Neural cell (in vitro differentiated cells): ENCODE measurements at regions not wholly inside any gene's neighbourhood (a gene's known extent, or its start where the extent isn't known, plus 50 kb on each side); places are given as distances from the start of the nearest gene placed in this dataset.

ENCODE experiments used
- H2AFZ ChIP-seq: fragments of 200-600, 300-800 bp; sonication (generic), shearing (Covaris generic); 2 replicates; pipeline ENCODE4 v1.6.0; 2014; ENCODE audit warnings: low read depth, mild to moderate bottlenecking, antibody characterized with exemption, low read length, moderate library complexity
- H3F3A ChIP-seq: fragments of 200-600 bp; shearing (Covaris generic); 2 replicates; pipeline ENCODE4 v1.6.1; 2016; ENCODE audit warnings: mild to moderate bottlenecking, moderate library complexity, mixed read lengths, antibody characterized with exemption, low read length; ENCODE audit not compliant: insufficient read depth, poor library complexity, severe bottlenecking
- H3K27ac ChIP-seq: fragments of 200-600, 300-800 bp; sonication (generic), shearing (Covaris generic); 2 replicates; pipeline ENCODE4 v1.5.1; 2014; ENCODE audit warnings: mild to moderate bottlenecking, low read length, moderate library complexity
- H3K27me3 ChIP-seq: fragments of 300-800, 200-600 bp; sonication (generic), shearing (Covaris generic); 2 replicates; pipeline ENCODE4 v1.6.0; 2014; ENCODE audit warnings: mild to moderate bottlenecking, low read depth, low read length, moderate library complexity; ENCODE audit not compliant: insufficient read depth
- H3K36me3 ChIP-seq: fragments of 300-800, 200-600 bp; sonication (generic), shearing (Covaris generic); 2 replicates; pipeline ENCODE4 v1.5.1; 2014; ENCODE audit warnings: mild to moderate bottlenecking, antibody characterized with exemption, low read length, moderate library complexity; ENCODE audit not compliant: insufficient read depth
- H3K4me2 ChIP-seq: fragments of 300-800, 200-600 bp; sonication (generic), shearing (Covaris generic); 2 replicates; pipeline ENCODE4 v1.6.0; 2014; ENCODE audit warnings: mild to moderate bottlenecking, low read length
- H3K4me3 ChIP-seq: fragments of 300-800, 200-600 bp; sonication (generic), shearing (Covaris generic); 2 replicates; pipeline ENCODE4 v1.5.1; 2014; ENCODE audit warnings: mild to moderate bottlenecking, low read length, moderate library complexity
- H3K79me2 ChIP-seq: fragments of 200-600 bp; shearing (Covaris generic); replicated peaks from 2 replicates; pipeline ENCODE4 v1.6.0; 2014; ENCODE audit warnings: mild to moderate bottlenecking, low read length, moderate library complexity; ENCODE audit not compliant: insufficient read depth
- H3K9ac ChIP-seq: fragments of 300-800, 200-600 bp; sonication (generic), shearing (Covaris generic); 2 replicates; pipeline ENCODE4 v1.6.1; 2016; ENCODE audit warnings: mild to moderate bottlenecking, low read length, mixed read lengths
- H3K9me2 ChIP-seq: fragments of 200-600 bp; shearing (Covaris generic); 2 replicates; pipeline ENCODE4 v1.6.1; 2016; ENCODE audit warnings: mild to moderate bottlenecking, low read length, mixed read lengths; ENCODE audit not compliant: insufficient read depth
- H3K9me3 ChIP-seq: fragments of 200-600, 300-800 bp; sonication (generic), shearing (Covaris generic); 2 replicates; pipeline ENCODE4 v1.6.1; 2016; ENCODE audit warnings: mild to moderate bottlenecking, mixed run types, low read length, moderate library complexity, mixed read lengths
- H4K20me1 ChIP-seq: fragments of 200-600 bp; shearing (Covaris generic); 2 replicates; pipeline ENCODE4 v1.6.1; 2016; ENCODE audit warnings: mild to moderate bottlenecking, mixed run types; ENCODE audit not compliant: insufficient read depth
- EP300 ChIP-seq: fragments of 450-650 bp; conservative IDR thresholded peaks from 2 replicates; pipeline ENCODE4 v1.6.1; 2014; ENCODE audit warnings: antibody characterized with exemption, mild to moderate bottlenecking, moderate library complexity; ENCODE audit not compliant: poor library complexity, severe bottlenecking
- EZH2 ChIP-seq: fragments of 200-600, 300-800 bp; shearing (Covaris generic), sonication (generic); IDR thresholded peaks from 2 replicates; pipeline ENCODE4 v1.6.1; 2014; ENCODE audit warnings: antibody characterized with exemption, low read length, borderline replicate concordance, mild to moderate bottlenecking; ENCODE audit not compliant: insufficient read depth, poor library complexity, severe bottlenecking
- MXI1 ChIP-seq: fragments of 450-650 bp; conservative IDR thresholded peaks from 2 replicates; pipeline ENCODE4 v1.6.1; 2014; ENCODE audit warnings: antibody characterized with exemption, mild to moderate bottlenecking; ENCODE audit not compliant: poor library complexity, severe bottlenecking
- POLR2AphosphoS5 ChIP-seq: IDR thresholded peaks from 2 replicates; pipeline ENCODE4 v1.6.1; 2012
- RAD21 ChIP-seq: fragments of 450-650 bp; conservative IDR thresholded peaks from 2 replicates; pipeline ENCODE4 v1.6.1; 2014; ENCODE audit warnings: antibody characterized with exemption, mild to moderate bottlenecking, moderate library complexity
- SMC3 ChIP-seq: fragments of 450-650 bp; conservative IDR thresholded peaks from 2 replicates; pipeline ENCODE4 v1.6.1; 2014; ENCODE audit warnings: antibody characterized with exemption, mild to moderate bottlenecking, moderate library complexity; ENCODE audit not compliant: poor library complexity
- TAF1 ChIP-seq: IDR thresholded peaks from 2 replicates; pipeline ENCODE4 v1.6.1; 2012; ENCODE audit warnings: low read depth
- TF ChIP-seq, protein P1 (sequence below): fragments of 450-650 bp; IDR thresholded peaks from 2 replicates; pipeline ENCODE4 v1.5.1; 2014; ENCODE audit warnings: antibody characterized with exemption, mild to moderate bottlenecking, moderate library complexity; ENCODE audit not compliant: poor library complexity, severe bottlenecking
- TF ChIP-seq, protein P2 (sequence below): IDR thresholded peaks from 2 replicates; pipeline ENCODE4 v1.6.1; 2012; ENCODE audit warnings: borderline replicate concordance

DNA sequence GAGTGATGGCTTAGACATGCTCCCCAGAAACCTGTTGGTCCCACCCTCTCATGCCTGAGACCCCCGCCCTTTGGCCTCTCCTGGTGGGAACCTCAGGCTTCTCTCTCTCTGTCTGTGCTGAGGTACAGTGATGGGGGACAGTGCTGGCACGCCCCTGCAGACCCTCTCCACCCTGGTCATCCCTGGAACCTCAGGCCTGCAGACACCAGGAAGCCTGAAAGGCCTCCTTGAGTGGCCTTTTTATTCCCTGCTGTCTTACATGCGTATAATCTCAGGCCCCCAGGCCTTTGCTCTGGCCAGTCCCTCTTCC lies 78.5 kb upstream of the MAFB start:
- no peak overlapping the region for H3K4me2 ChIP-seq
- H3K9me3 ChIP-seq: no peaks in the 10 kb centered on the region
- H3K36me3 ChIP-seq: no peaks in the 10 kb centered on the region
- no peak overlapping the region for H3K27ac ChIP-seq
- H2AFZ ChIP-seq: no peak overlapping the region
- no peaks in the 10 kb centered on the region for H3F3A ChIP-seq
- H4K20me1 ChIP-seq: no peaks in the 10 kb centered on the region
- TF ChIP-seq SMC3 (no peak), RAD21 (no peak), EZH2 (no peak), MXI1 (no peak), EP300 (no peak)
- TF ChIP-seq, protein P1, sequence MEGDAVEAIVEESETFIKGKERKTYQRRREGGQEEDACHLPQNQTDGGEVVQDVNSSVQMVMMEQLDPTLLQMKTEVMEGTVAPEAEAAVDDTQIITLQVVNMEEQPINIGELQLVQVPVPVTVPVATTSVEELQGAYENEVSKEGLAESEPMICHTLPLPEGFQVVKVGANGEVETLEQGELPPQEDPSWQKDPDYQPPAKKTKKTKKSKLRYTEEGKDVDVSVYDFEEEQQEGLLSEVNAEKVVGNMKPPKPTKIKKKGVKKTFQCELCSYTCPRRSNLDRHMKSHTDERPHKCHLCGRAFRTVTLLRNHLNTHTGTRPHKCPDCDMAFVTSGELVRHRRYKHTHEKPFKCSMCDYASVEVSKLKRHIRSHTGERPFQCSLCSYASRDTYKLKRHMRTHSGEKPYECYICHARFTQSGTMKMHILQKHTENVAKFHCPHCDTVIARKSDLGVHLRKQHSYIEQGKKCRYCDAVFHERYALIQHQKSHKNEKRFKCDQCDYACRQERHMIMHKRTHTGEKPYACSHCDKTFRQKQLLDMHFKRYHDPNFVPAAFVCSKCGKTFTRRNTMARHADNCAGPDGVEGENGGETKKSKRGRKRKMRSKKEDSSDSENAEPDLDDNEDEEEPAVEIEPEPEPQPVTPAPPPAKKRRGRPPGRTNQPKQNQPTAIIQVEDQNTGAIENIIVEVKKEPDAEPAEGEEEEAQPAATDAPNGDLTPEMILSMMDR: no peak
- no peak overlapping the region for H3K4me3 ChIP-seq
- H3K27me3 ChIP-seq: no peaks in the 10 kb centered on the region
- H3K9me2 ChIP-seq: no peaks in the 10 kb centered on the region
- H3K9ac ChIP-seq: no peak overlapping the region
- H3K79me2 ChIP-seq: no peaks in the 10 kb centered on the region

DNA sequence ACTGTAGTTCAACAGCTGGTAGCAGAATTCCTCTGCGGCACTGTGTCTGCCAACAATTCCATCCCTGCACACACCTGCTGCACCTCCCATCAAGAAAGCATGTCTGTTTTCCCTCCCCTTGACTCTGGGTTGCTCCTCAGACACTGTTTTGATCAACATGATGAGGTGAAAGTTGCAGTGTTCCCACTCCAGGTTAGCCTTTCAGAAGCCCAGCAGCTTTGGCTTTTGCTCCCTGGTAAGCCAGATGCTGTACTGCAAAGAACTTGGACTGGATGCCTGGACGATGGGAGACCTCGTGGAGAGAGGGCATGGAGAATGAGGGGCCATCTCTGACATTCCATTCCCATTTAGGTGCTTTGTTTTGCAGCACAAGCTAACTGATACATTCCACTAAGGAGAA lies 79.1 kb upstream of the MAFB start:
- Histone ChIP-seq H2AFZ (no peak overlapping the region), H3K9ac (no peak overlapping the region), H3F3A (no peaks in the 10 kb centered on the region), H3K9me2 (no peaks in the 10 kb centered on the region), H3K4me2 (no peak overlapping the region), H3K36me3 (no peaks in the 10 kb centered on the region), H3K9me3 (no peaks in the 10 kb centered on the region), H3K4me3 (no peak overlapping the region), H3K27me3 (no peaks in the 10 kb centered on the region), H3K79me2 (no peaks in the 10 kb centered on the region), H4K20me1 (no peaks in the 10 kb centered on the region), H3K27ac (no peak overlapping the region)
- TF ChIP-seq EZH2 (no peak), MXI1 (no peak), SMC3 (no peak)
- TF ChIP-seq, protein P2, sequence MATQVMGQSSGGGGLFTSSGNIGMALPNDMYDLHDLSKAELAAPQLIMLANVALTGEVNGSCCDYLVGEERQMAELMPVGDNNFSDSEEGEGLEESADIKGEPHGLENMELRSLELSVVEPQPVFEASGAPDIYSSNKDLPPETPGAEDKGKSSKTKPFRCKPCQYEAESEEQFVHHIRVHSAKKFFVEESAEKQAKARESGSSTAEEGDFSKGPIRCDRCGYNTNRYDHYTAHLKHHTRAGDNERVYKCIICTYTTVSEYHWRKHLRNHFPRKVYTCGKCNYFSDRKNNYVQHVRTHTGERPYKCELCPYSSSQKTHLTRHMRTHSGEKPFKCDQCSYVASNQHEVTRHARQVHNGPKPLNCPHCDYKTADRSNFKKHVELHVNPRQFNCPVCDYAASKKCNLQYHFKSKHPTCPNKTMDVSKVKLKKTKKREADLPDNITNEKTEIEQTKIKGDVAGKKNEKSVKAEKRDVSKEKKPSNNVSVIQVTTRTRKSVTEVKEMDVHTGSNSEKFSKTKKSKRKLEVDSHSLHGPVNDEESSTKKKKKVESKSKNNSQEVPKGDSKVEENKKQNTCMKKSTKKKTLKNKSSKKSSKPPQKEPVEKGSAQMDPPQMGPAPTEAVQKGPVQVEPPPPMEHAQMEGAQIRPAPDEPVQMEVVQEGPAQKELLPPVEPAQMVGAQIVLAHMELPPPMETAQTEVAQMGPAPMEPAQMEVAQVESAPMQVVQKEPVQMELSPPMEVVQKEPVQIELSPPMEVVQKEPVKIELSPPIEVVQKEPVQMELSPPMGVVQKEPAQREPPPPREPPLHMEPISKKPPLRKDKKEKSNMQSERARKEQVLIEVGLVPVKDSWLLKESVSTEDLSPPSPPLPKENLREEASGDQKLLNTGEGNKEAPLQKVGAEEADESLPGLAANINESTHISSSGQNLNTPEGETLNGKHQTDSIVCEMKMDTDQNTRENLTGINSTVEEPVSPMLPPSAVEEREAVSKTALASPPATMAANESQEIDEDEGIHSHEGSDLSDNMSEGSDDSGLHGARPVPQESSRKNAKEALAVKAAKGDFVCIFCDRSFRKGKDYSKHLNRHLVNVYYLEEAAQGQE: no peak

DNA sequence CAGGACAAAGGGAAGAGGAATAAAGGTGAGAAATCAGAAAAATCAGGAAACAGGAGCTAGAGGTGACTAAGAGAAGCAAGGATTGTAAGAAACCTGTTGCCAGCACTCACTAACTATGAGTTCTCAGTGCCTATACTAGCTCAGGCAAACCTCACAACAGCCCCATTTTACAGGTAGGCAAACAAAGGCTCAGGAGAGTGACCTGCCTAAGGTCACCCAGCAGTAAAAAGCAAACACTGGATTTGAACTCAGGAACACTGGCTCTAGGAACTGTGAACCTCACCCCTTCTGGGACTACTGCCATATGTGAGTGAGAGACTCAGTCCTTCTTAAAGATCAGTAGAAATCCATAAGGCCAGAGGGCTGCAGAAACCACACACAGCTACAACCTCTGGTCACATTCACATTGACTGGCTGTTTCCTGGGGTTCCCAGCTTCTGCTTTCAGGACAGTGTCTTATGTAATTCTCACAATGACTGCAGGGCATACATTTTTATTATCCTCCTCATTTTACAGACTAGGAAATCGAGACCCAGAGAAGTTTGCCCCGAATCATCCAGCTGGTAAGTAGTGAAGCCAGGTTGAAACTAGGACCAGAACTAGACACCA lies 80.7 kb upstream of the MAFB start:
- H3K27me3 ChIP-seq: no peaks in the 10 kb centered on the region
- H2AFZ ChIP-seq: no peak overlapping the region
- H3K36me3 ChIP-seq: no peaks in the 10 kb centered on the region
- H3K4me3 ChIP-seq: no peak overlapping the region
- no peak for TF ChIP-seq MXI1
- TF ChIP-seq EP300: no peak
- TF ChIP-seq, protein P1: no peak
- TF ChIP-seq, protein P2: no peak
- TF ChIP-seq SMC3: no peak
- TF ChIP-seq EZH2: no peak
- TF ChIP-seq TAF1: no peak
- TF ChIP-seq POLR2AphosphoS5: no peak
- TF ChIP-seq RAD21: no peak
- no peaks in the 10 kb centered on the region for H3K9me2 ChIP-seq
- no peaks in the 10 kb centered on the region for H3F3A ChIP-seq
- H4K20me1 ChIP-seq: no peaks in the 10 kb centered on the region
- H3K4me2 ChIP-seq: no peak overlapping the region
- H3K9ac ChIP-seq: no peak overlapping the region
- no peak overlapping the region for H3K27ac ChIP-seq
- H3K9me3 ChIP-seq: no peaks in the 10 kb centered on the region
- H3K79me2 ChIP-seq: no peaks in the 10 kb centered on the region
